CD4-positive, alpha-beta T cell (primary cell): ENCODE measurements at regions not wholly inside any gene's neighbourhood (a gene's known extent, or its start where the extent isn't known, plus 50 kb on each side); places are given as distances from the start of the nearest gene placed in this dataset.

Experiments used
- ATAC-seq: fragments of 200-7000 bp; cut with Tn5 transposase; one replicate; pipeline ENCODE4 v1.10.0; 2022; ENCODE audit warnings: mild to moderate bottlenecking; ENCODE audit not compliant: poor library complexity
- CTCF ChIA-PET: fragments of 350-600 bp; sonication (Branson Sonifier 250); formaldehyde crosslinking; loops from one replicate; lab custom pipeline; 2021; ENCODE audit warnings: antibody characterized with exemption, inconsistent platforms; lab: Charles Lee
- POLR2A ChIA-PET: fragments of 350-600 bp; sonication (Branson Sonifier 250); formaldehyde crosslinking; loops from one replicate; lab custom pipeline; 2021; ENCODE audit warnings: antibody characterized with exemption, inconsistent platforms; lab: Charles Lee
- DNase-seq, 14 experiments: peaks; one replicate each; pipeline ENCODE4 v3.0.0-alpha.2; 2013 to 2020; ENCODE audit warnings: mixed read lengths in 2 of 14
- H3K27ac ChIP-seq, 2 donors: one replicate each; pipeline versions ENCODE4 v1.5.1 to v1.7.0; 2013; ENCODE audit warnings: low read length in 2 of 2, low read depth in 1 of 2, mild to moderate bottlenecking in 1 of 2
- H3K27me3 ChIP-seq, 2 experiments: 1 replicate in 1 of 2; 2 replicates in 1 of 2; pipeline versions ENCODE4 v1.6.1 to v1.7.0; 2013; ENCODE audit warnings: low read length in 2 of 2, control low read depth in 1 of 2, mild to moderate bottlenecking in 1 of 2, moderate library complexity in 1 of 2; ENCODE audit not compliant: insufficient read depth in 2 of 2, control insufficient read depth in 1 of 2
- H3K36me3 ChIP-seq: one replicate; pipeline ENCODE4 v1.6.1; 2013; ENCODE audit warnings: low read length, control low read depth; ENCODE audit not compliant: insufficient read depth
- H3K4me1 ChIP-seq: one replicate; pipeline ENCODE4 v1.6.1; 2013; ENCODE audit warnings: low read length, control low read depth; ENCODE audit not compliant: insufficient read depth
- H3K4me3 ChIP-seq: one replicate; pipeline ENCODE4 v1.5.1; 2013; ENCODE audit warnings: mild to moderate bottlenecking, low read length, moderate library complexity
- H3K9me3 ChIP-seq, 2 experiments: 1 replicate in 1 of 2; 2 replicates in 1 of 2; pipeline versions ENCODE4 v1.6.1 to v1.7.0; 2013; ENCODE audit warnings: low read length in 2 of 2, mild to moderate bottlenecking in 2 of 2, control low read depth in 1 of 2, moderate library complexity in 1 of 2; ENCODE audit not compliant: control insufficient read depth in 1 of 2, insufficient read depth in 1 of 2
- H3K27ac Mint-ChIP-seq: one replicate; pipeline ENCODE4 v1.8.0; 2020; ENCODE audit warnings: mixed read lengths
- H3K27me3 Mint-ChIP-seq: one replicate; pipeline ENCODE4 v1.8.0; 2021; ENCODE audit warnings: mixed read lengths
- H3K36me3 Mint-ChIP-seq: one replicate; pipeline ENCODE4 v1.8.0; 2021; ENCODE audit warnings: low read depth, mixed read lengths
- H3K4me1 Mint-ChIP-seq: one replicate; pipeline ENCODE4 v1.8.0; 2021; ENCODE audit warnings: low read depth, mixed read lengths
- H3K4me3 Mint-ChIP-seq: one replicate; pipeline ENCODE4 v1.8.0; 2020; ENCODE audit warnings: mild to moderate bottlenecking, mixed read lengths
- H3K9me3 Mint-ChIP-seq: one replicate; pipeline ENCODE4 v1.8.0; 2020; ENCODE audit warnings: mixed read lengths
- intact Hi-C, 2 experiments: fragments of 100-400 bp; cut with DNase I in 1 of 2; cut with micrococcal nuclease in 1 of 2; formaldehyde crosslinking; loops; one replicate each; pipeline versions ENCODE4 v1.15.1 to v1.9.0; 2023 to 2025; cut with DNase I, micrococcal nuclease
- TF ChIP-seq, protein P1 (sequence below): fragments of 200-600 bp; IDR thresholded peaks from one replicate; pipeline ENCODE4 v1.8.0; 2022; ENCODE audit warnings: antibody characterized with exemption, mild to moderate bottlenecking

DNA sequence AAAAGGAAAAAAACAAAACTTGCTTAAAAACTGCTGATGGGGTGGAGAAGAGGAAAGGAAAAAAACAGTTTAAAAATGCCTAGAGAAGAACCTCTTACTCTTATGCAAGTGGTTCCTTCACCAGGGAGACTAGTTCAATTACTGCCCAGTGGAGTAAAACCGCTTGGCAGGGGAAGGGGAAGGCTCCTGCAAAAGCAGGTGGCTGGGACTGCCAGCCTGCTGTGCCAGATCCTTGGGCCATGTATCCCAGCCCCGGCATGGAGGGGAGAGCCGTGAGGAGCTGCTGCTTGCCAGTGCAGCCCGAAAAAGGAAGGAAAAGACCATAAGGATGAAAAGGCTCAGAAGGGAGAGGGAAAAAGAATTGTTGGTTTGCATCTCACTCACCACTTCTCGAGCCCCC lies 123.0 kb downstream of the FSCB start:
- ChIA-PET POLR2A (no interaction called here), CTCF (no interaction called here)
- Histone ChIP-seq H3K27me3 (no peaks in the 10 kb centered on the region), H3K9me3 (peaks cover 0 to 18% of the 10 kb centered on the region in 2 experiments), H3K27ac (no peak overlapping the region), H3K36me3 (no peaks in the 10 kb centered on the region), H3K4me3 (no peak overlapping the region), H3K4me1 (no peaks in the 10 kb centered on the region)
- DNase-seq (no peak), ATAC-seq (no peak)
- no peaks in the 10 kb centered on the region for H3K4me1 Mint-ChIP-seq
- intact Hi-C loops = no loop called here
- no peak overlapping the region for H3K27ac Mint-ChIP-seq
- TF ChIP-seq, protein P1, sequence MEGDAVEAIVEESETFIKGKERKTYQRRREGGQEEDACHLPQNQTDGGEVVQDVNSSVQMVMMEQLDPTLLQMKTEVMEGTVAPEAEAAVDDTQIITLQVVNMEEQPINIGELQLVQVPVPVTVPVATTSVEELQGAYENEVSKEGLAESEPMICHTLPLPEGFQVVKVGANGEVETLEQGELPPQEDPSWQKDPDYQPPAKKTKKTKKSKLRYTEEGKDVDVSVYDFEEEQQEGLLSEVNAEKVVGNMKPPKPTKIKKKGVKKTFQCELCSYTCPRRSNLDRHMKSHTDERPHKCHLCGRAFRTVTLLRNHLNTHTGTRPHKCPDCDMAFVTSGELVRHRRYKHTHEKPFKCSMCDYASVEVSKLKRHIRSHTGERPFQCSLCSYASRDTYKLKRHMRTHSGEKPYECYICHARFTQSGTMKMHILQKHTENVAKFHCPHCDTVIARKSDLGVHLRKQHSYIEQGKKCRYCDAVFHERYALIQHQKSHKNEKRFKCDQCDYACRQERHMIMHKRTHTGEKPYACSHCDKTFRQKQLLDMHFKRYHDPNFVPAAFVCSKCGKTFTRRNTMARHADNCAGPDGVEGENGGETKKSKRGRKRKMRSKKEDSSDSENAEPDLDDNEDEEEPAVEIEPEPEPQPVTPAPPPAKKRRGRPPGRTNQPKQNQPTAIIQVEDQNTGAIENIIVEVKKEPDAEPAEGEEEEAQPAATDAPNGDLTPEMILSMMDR = no peak
- peaks cover 2% of the 10 kb centered on the region for H3K9me3 Mint-ChIP-seq
- H3K27me3 Mint-ChIP-seq = no peaks in the 10 kb centered on the region
- no peak overlapping the region for H3K4me3 Mint-ChIP-seq
- no peaks in the 10 kb centered on the region for H3K36me3 Mint-ChIP-seq

DNA sequence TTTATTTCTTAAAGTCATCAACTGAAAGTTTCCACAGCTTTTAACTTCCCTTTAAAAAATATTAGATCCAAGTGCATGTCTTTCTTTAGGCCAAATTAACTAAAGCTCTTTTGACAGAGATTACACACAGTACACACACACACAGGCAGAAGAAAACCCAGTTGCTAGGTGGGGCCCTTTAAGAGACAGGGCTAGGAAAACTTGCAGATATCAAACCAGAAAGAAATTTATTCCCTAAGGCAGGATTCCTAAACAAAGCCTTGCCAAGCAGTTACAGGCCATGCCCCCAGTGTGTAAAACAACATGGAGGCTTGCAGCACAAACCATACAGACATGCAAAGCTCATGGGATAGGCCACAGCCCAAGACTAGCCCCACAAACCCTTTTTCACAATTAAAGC lies 123.4 kb downstream of the FSCB start:
- TF ChIP-seq, protein P1 = no peak
- peaks cover 0 to 18% of the 10 kb centered on the region in 2 experiments for H3K9me3 ChIP-seq
- H3K4me3 Mint-ChIP-seq = no peak overlapping the region
- DNase-seq (no peak), ATAC-seq (no peak)
- no peaks in the 10 kb centered on the region for H3K4me1 Mint-ChIP-seq
- H3K4me3 ChIP-seq = no peak overlapping the region
- intact Hi-C loops = no loop called here
- CTCF ChIA-PET = no interaction called here
- H3K36me3 Mint-ChIP-seq = no peaks in the 10 kb centered on the region
- POLR2A ChIA-PET = no interaction called here
- no peak overlapping the region for H3K27ac Mint-ChIP-seq
- no peaks in the 10 kb centered on the region for H3K36me3 ChIP-seq
- peaks cover 2% of the 10 kb centered on the region for H3K9me3 Mint-ChIP-seq
- H3K27ac ChIP-seq = no peak overlapping the region
- H3K27me3 ChIP-seq = no peaks in the 10 kb centered on the region
- no peaks in the 10 kb centered on the region for H3K4me1 ChIP-seq
- no peaks in the 10 kb centered on the region for H3K27me3 Mint-ChIP-seq

DNA sequence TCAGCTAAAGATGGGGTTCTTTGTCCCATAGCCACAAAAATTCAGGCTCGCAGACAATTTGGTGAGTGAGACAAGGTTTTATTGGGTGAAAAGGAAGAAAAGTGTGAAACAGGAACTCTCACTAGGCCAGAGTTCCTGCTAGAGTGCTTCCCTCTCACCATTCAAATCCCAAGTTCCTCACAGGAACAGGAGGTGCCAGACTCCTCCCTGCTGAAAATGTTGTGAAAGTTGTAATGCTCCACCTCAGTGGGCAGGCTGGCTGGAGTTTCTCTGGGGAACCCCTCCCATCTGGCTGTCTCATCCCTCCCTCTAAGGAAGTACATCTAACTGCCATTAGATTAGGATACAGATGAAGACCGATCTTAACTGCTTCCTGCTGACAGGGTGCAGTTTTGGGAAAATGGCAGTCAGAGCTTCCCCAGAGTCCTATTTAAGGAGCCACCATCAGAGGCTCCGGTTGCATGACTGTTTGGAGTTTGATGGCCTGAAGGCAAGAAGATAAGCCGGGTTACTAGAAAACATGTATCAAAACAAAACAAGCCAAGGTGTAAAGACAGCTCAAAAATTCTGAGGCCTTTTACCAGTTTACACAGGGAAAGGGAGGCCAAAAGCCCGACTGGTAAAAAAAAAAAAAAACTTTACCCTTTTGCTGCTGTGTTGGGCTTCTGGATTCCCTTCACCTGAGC lies 127.6 kb downstream of the FSCB start:
- ChIA-PET POLR2A (no interaction called here), CTCF (no interaction called here)
- no peak overlapping the region for H3K27ac Mint-ChIP-seq
- TF ChIP-seq, protein P1 = no peak
- H3K4me3 Mint-ChIP-seq = no peak overlapping the region
- Histone ChIP-seq H3K9me3 (peaks cover 7 to 10% of the 10 kb centered on the region in 2 experiments), H3K27me3 (no peaks in the 10 kb centered on the region), H3K4me3 (no peak overlapping the region), H3K36me3 (no peaks in the 10 kb centered on the region), H3K27ac (no peak overlapping the region), H3K4me1 (no peaks in the 10 kb centered on the region)
- no peaks in the 10 kb centered on the region for H3K4me1 Mint-ChIP-seq
- H3K9me3 Mint-ChIP-seq = peaks cover 12% of the 10 kb centered on the region
- no peaks in the 10 kb centered on the region for H3K36me3 Mint-ChIP-seq
- no peak for ATAC-seq
- intact Hi-C loops = no loop called here
- H3K27me3 Mint-ChIP-seq = no peaks in the 10 kb centered on the region
- no peak for DNase-seq
